ENCODE measurements at regions not wholly inside any gene's neighbourhood (a gene's known extent, or its start where the extent isn't known, plus 50 kb on each side); places are given as distances from the start of the nearest gene placed in this dataset.
A peak's percentile ranks its signal among the peaks of the same experiment; 100 is the strongest.

GRCh38 chr5:42915306-42915866, 103.7 kb upstream of the SELENOP start:
- H3K9me3 ChIP-seq (ENCODE audit: insufficient read depth, low read depth, low read length) = no peaks in the 10 kb centered on the region
- no peaks in the 10 kb centered on the region for H3K36me3 ChIP-seq (ENCODE audit: insufficient read depth, low read length)
- no peak overlapping the region for H3K27ac ChIP-seq (ENCODE audit: low read depth, low read length)
- H4K20me1 ChIP-seq (ENCODE audit: insufficient read depth, low read length) = no peaks in the 10 kb centered on the region
- FAIRE-seq (no peak), DNase-seq (ENCODE audit: low read depth) (no peak)
- Mint-ChIP-seq H3K9me3 (ENCODE audit: unreplicated experiment) (no peaks in the 10 kb centered on the region), H3K36me3 (ENCODE audit: low read depth, unreplicated experiment) (no peaks in the 10 kb centered on the region), H3K4me1 (ENCODE audit: low read depth, unreplicated experiment) (no peaks in the 10 kb centered on the region), H3K4me3 (ENCODE audit: unreplicated experiment) (no peak overlapping the region), H3K27ac (ENCODE audit: unreplicated experiment) (no peak overlapping the region), H3K27me3 (ENCODE audit: low read depth, unreplicated experiment) (peaks cover 2% of the 10 kb centered on the region)
- no peaks in the 10 kb centered on the region for H3K4me1 ChIP-seq (ENCODE audit: insufficient read depth, low read length)
- no peak overlapping the region for H3K4me3 ChIP-seq (ENCODE audit: insufficient read depth, low read depth, low read length)
- H3K79me2 ChIP-seq (ENCODE audit: insufficient read depth, low read length) = no peaks in the 10 kb centered on the region
- TF ChIP-seq CTCF (IDR thresholded peaks at IDR 0.05; ENCODE audit: insufficient read depth, low read depth, low read length) (no peak), EZH2 (IDR thresholded peaks at IDR 0.05; ENCODE audit: insufficient read depth, low read length) (no peak)
- no peak overlapping the region for H3K4me2 ChIP-seq (ENCODE audit: low read length)
- no peak overlapping the region for H2AFZ ChIP-seq (ENCODE audit: low read depth, low read length)
- no peak overlapping the region for H3K9ac ChIP-seq (ENCODE audit: low read length)
- no peaks in the 10 kb centered on the region for H3K27me3 ChIP-seq (ENCODE audit: insufficient read depth, low read length)

GRCh38 chr5:42912184-42912798, 100.6 kb upstream of the SELENOP start:
- Histone ChIP-seq H3K4me2 (ENCODE audit: low read length) (no peak overlapping the region), H2AFZ (ENCODE audit: low read depth, low read length) (no peak overlapping the region), H3K9ac (ENCODE audit: low read length) (no peak overlapping the region), H3K27ac (ENCODE audit: low read depth, low read length) (no peak overlapping the region), H3K9me3 (ENCODE audit: insufficient read depth, low read depth, low read length) (no peaks in the 10 kb centered on the region), H3K27me3 (ENCODE audit: insufficient read depth, low read length) (peaks cover 5% of the 10 kb centered on the region), H3K36me3 (ENCODE audit: insufficient read depth, low read length) (no peaks in the 10 kb centered on the region), H4K20me1 (ENCODE audit: insufficient read depth, low read length) (no peaks in the 10 kb centered on the region), H3K4me3 (ENCODE audit: insufficient read depth, low read depth, low read length) (no peak overlapping the region), H3K79me2 (ENCODE audit: insufficient read depth, low read length) (no peaks in the 10 kb centered on the region), H3K4me1 (ENCODE audit: insufficient read depth, low read length) (peaks cover 2% of the 10 kb centered on the region)
- no peak overlapping the region for H3K27ac Mint-ChIP-seq (ENCODE audit: unreplicated experiment)
- no peak overlapping the region for H3K4me3 Mint-ChIP-seq (ENCODE audit: unreplicated experiment)
- no peaks in the 10 kb centered on the region for H3K36me3 Mint-ChIP-seq (ENCODE audit: low read depth, unreplicated experiment)
- no peak for FAIRE-seq
- H3K4me1 Mint-ChIP-seq (ENCODE audit: low read depth, unreplicated experiment) = no peaks in the 10 kb centered on the region
- peak; percentile 20 for DNase-seq (ENCODE audit: low read depth)
- H3K27me3 Mint-ChIP-seq (ENCODE audit: low read depth, unreplicated experiment) = peaks cover 17% of the 10 kb centered on the region
- H3K9me3 Mint-ChIP-seq (ENCODE audit: unreplicated experiment) = no peaks in the 10 kb centered on the region
- no peak for TF ChIP-seq EZH2 (IDR thresholded peaks at IDR 0.05; ENCODE audit: insufficient read depth, low read length)
- TF ChIP-seq CTCF (IDR thresholded peaks at IDR 0.05; ENCODE audit: insufficient read depth, low read depth, low read length) = peak; percentile 47
